Spleen (tissue), 11 donors: ENCODE measurements at regions not wholly inside any gene's neighbourhood (a gene's known extent, or its start where the extent isn't known, plus 50 kb on each side); places are given as distances from the start of the nearest gene placed in this dataset.

ENCODE experiments used
- DNase-seq: peaks from one replicate; pipeline ENCODE4 v3.0.0-alpha.2; 2020
- H3K27ac ChIP-seq, 8 donors: fragments of 200-600 bp; sonication (generic) in 7 of 8; 1 replicate in 4 of 8; 2 replicates in 4 of 8; pipeline versions ENCODE4 v1.5.0 to v1.8.0; 2016 to 2021; ENCODE audit warnings: inconsistent platforms in 4 of 8, mild to moderate bottlenecking in 4 of 8, moderate library complexity in 1 of 8
- H3K27me3 ChIP-seq, 7 donors: fragments of 200-600 bp; sonication (generic) in 6 of 7; replicated peaks in 1 of 7; 1 replicate in 4 of 7; 2 replicates in 3 of 7; pipeline versions ENCODE4 v1.5.0 to v1.8.0; 2016 to 2021; ENCODE audit warnings: inconsistent platforms in 3 of 7, mild to moderate bottlenecking in 1 of 7
- H3K36me3 ChIP-seq, 6 donors: fragments of 200-600 bp; sonication (generic) in 5 of 6; 1 replicate in 4 of 6; 2 replicates in 2 of 6; pipeline versions ENCODE4 v1.5.0 to v1.8.0; 2016 to 2021; ENCODE audit warnings: inconsistent platforms in 2 of 6
- H3K4me1 ChIP-seq, 6 donors: fragments of 200-600 bp; sonication (generic) in 5 of 6; 1 replicate in 3 of 6; 2 replicates in 3 of 6; pipeline versions ENCODE4 v1.5.0 to v1.8.0; 2016 to 2021; ENCODE audit warnings: inconsistent platforms in 3 of 6
- H3K4me3 ChIP-seq, 8 donors: fragments of 200-600 bp; sonication (generic) in 7 of 8; 1 replicate in 4 of 8; 2 replicates in 4 of 8; pipeline versions ENCODE4 v1.5.0 to v1.8.0; 2016 to 2021; ENCODE audit warnings: inconsistent platforms in 4 of 8, mild to moderate bottlenecking in 4 of 8, moderate library complexity in 2 of 8
- H3K9me3 ChIP-seq, 8 donors: fragments of 200-600 bp; sonication (generic) in 7 of 8; 1 replicate in 4 of 8; 2 replicates in 4 of 8; pipeline versions ENCODE4 v1.5.0 to v1.8.0; 2016 to 2021; ENCODE audit warnings: inconsistent platforms in 4 of 8
- POLR2A ChIP-seq, 3 donors: fragments of 450-650 bp; IDR thresholded peaks; one replicate each; pipeline ENCODE4 v1.5.1; 2017; ENCODE audit warnings: antibody characterized with exemption in 3 of 3, mild to moderate bottlenecking in 1 of 3
- POLR2AphosphoS5 ChIP-seq, 3 donors: sonication (generic); formaldehyde crosslinking; IDR thresholded peaks; one replicate each; pipeline ENCODE4 v1.5.1; 2017; ENCODE audit warnings: antibody characterized with exemption in 3 of 3
- WGBS, 5 donors: extraction: QIAGEN DNeasy Blood & Tissue Kit in 3 of 5; methylation state at CpG; one replicate each; pipeline versions ENCODE4 v1.1.5 to v1.1.7; 2013 to 2018; 5-methylcytosine and 5-hydroxymethylcytosine counted together
- intact Hi-C: fragments of 100-400 bp; cut with DNase I; formaldehyde crosslinking; loops from one replicate; pipeline ENCODE4 v1.15.0; 2023; ENCODE audit warnings: low total_unique reads
- TF ChIP-seq, protein P1 (sequence below), 11 experiments: fragments of 200-600 bp in 7 of 11; fragments of 450-650 bp in 4 of 11; sonication (generic) in 4 of 11; IDR thresholded peaks in 8 of 11; conservative IDR thresholded peaks in 3 of 11; 1 replicate in 7 of 11; 2 replicates in 4 of 11; pipeline versions ENCODE4 v1.4.0 to v1.8.0; 2016 to 2021; ENCODE audit warnings: antibody characterized with exemption in 11 of 11, inconsistent platforms in 4 of 11, mild to moderate bottlenecking in 1 of 11
- donor health status: healthy with polysubstance abuse.
- donor health status: DM: no; HTN: no; CAD: no; lungs with moderate emphysema.
- donor health status: DM: no; HTN: no; CAD: no.
- donor health status: Bipolar disorder and iron deficiency.
- donor health status: healthy.
- donor health status: DM: no; HTN: no; CAD: no.
- donor health status: DM: yes; HTN: yes; CAD: no.

- H3K27me3 ChIP-seq: no peaks in the 10 kb centered on the region
- TF ChIP-seq, protein P1, sequence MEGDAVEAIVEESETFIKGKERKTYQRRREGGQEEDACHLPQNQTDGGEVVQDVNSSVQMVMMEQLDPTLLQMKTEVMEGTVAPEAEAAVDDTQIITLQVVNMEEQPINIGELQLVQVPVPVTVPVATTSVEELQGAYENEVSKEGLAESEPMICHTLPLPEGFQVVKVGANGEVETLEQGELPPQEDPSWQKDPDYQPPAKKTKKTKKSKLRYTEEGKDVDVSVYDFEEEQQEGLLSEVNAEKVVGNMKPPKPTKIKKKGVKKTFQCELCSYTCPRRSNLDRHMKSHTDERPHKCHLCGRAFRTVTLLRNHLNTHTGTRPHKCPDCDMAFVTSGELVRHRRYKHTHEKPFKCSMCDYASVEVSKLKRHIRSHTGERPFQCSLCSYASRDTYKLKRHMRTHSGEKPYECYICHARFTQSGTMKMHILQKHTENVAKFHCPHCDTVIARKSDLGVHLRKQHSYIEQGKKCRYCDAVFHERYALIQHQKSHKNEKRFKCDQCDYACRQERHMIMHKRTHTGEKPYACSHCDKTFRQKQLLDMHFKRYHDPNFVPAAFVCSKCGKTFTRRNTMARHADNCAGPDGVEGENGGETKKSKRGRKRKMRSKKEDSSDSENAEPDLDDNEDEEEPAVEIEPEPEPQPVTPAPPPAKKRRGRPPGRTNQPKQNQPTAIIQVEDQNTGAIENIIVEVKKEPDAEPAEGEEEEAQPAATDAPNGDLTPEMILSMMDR (IDR thresholded peaks at IDR 0.05 in 8 of 11, conservative IDR thresholded peaks at IDR 0.05 in 3 of 11): no peak
- intact Hi-C loops: no loop called here
- H3K36me3 ChIP-seq: no peaks in the 10 kb centered on the region
- no peak overlapping the region for H3K4me3 ChIP-seq
- peaks cover 0 to 25% (median 17%) of the 10 kb centered on the region in 8 donors for H3K9me3 ChIP-seq
- no peaks in the 10 kb centered on the region for H3K4me1 ChIP-seq
- H3K27ac ChIP-seq: no peak overlapping the region
- 54 to 71% (median 62%) methylated on average over 2 of the region's 2 CpGs for WGBS, 5 donors
- no peak for DNase-seq
Measured at GRCh38 chr7:118478931-118479330, 254.4 kb downstream of the ANKRD7 start.

DNA sequence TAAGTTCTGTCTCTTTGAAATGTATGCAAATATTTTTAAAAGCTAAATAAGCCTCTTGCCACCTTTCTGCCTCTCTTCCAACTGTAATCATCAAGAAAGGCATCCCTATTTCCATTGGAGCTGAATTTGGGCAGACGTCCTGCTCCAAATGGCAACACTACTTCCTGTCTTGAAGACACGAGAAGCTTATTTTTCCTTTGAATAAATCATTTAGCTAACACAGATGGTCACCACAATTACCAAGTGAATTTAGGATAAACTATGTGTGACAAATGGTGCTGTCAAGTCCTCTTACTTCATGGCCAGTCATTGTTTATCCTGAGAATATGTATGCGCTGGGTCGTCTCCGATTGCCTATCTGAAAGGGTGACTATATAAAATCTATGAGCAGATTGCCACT, 268.0 kb downstream of the ANKRD7 start:
- no peaks in the 10 kb centered on the region for H3K36me3 ChIP-seq
- no peaks in the 10 kb centered on the region for H3K27me3 ChIP-seq
- TF ChIP-seq POLR2A (IDR thresholded peaks at IDR 0.05) (no peak), POLR2AphosphoS5 (IDR thresholded peaks at IDR 0.05) (no peak)
- TF ChIP-seq, protein P1 (IDR thresholded peaks at IDR 0.05 in 8 of 11, conservative IDR thresholded peaks at IDR 0.05 in 3 of 11): no peak
- no peak for DNase-seq
- WGBS, 5 donors: 60 to 76% (median 66%) methylated on average over 5 of the region's 5 CpGs
- no peaks in the 10 kb centered on the region for H3K9me3 ChIP-seq
- H3K27ac ChIP-seq: no peak overlapping the region
- no peak overlapping the region for H3K4me3 ChIP-seq
- intact Hi-C loops: no loop called here
- H3K4me1 ChIP-seq: no peaks in the 10 kb centered on the region

- Histone ChIP-seq H3K36me3 (no peaks in the 10 kb centered on the region), H3K4me3 (no peak overlapping the region), H3K4me1 (no peaks in the 10 kb centered on the region), H3K27me3 (no peaks in the 10 kb centered on the region), H3K27ac (no peak overlapping the region), H3K9me3 (no peaks in the 10 kb centered on the region)
- TF ChIP-seq POLR2A (IDR thresholded peaks at IDR 0.05): no peak
- TF ChIP-seq, protein P1 (IDR thresholded peaks at IDR 0.05 in 8 of 11, conservative IDR thresholded peaks at IDR 0.05 in 3 of 11): no peak
- DNase-seq: no peak
- intact Hi-C loops: no loop called here
Measured at GRCh38 chr7:118496138-118496644, 271.7 kb downstream of the ANKRD7 start.

- H3K27me3 ChIP-seq: no peaks in the 10 kb centered on the region
- H3K36me3 ChIP-seq: no peaks in the 10 kb centered on the region
- WGBS, 5 donors: 23 to 50% (median 35%) methylated on average over 3 of the region's 3 CpGs
- DNase-seq: no peak
- H3K4me3 ChIP-seq: no peak overlapping the region
- no peaks in the 10 kb centered on the region for H3K4me1 ChIP-seq
- TF ChIP-seq, protein P1 (IDR thresholded peaks at IDR 0.05 in 8 of 11, conservative IDR thresholded peaks at IDR 0.05 in 3 of 11): no peak
- no peak for TF ChIP-seq POLR2AphosphoS5 (IDR thresholded peaks at IDR 0.05)
- TF ChIP-seq POLR2A (IDR thresholded peaks at IDR 0.05): no peak
- no peaks in the 10 kb centered on the region for H3K9me3 ChIP-seq
- intact Hi-C loops: no loop called here
- H3K27ac ChIP-seq: no peak overlapping the region
Measured at GRCh38 chr7:118502235-118502634, 277.7 kb downstream of the ANKRD7 start.
